ENCODE measurements at regions not wholly inside any gene's neighbourhood (a gene's known extent, or its start where the extent isn't known, plus 50 kb on each side); places are given as distances from the start of the nearest gene placed in this dataset.

- Histone ChIP-seq H2BK12ac (ENCODE audit: low read length in 2 of 2) (no peak overlapping the region), H4K8ac (ENCODE audit: low read length) (no peak overlapping the region), H4K91ac (ENCODE audit: low read length) (no peak overlapping the region), H2BK15ac (ENCODE audit: low read depth, poor library complexity, severe bottlenecking) (no peak overlapping the region), H3K4me1 (ENCODE audit: control insufficient read depth, insufficient read depth, low read depth, low read length) (no peaks in the 10 kb centered on the region), H3K18ac (ENCODE audit: low read depth in 1 of 2, low read length in 2 of 2) (no peak overlapping the region), H2AK5ac (ENCODE audit: low read length, severe bottlenecking) (no peak overlapping the region), H3K4ac (ENCODE audit: low read depth in 1 of 2, low read length in 2 of 2) (no peak overlapping the region), H2AFZ (ENCODE audit: low read depth, low read length) (no peak overlapping the region), H2BK120ac (ENCODE audit: low read depth, low read length) (no peak overlapping the region), H3K27me3 (ENCODE audit: control insufficient read depth in 1 of 2, insufficient read depth in 1 of 2, low read length in 2 of 2) (no peaks in the 10 kb centered on the region), H3K23ac (ENCODE audit: low read length in 2 of 2) (no peak overlapping the region), H3K14ac (ENCODE audit: low read length in 2 of 2) (no peak overlapping the region), H2BK5ac (ENCODE audit: low read depth, low read length, poor library complexity, severe bottlenecking) (no peak overlapping the region), H3K4me2 (ENCODE audit: low read length, poor library complexity, severe bottlenecking) (no peak overlapping the region), H3K9me3 (ENCODE audit: control insufficient read depth, low read length) (no peaks in the 10 kb centered on the region), H3K79me1 (replicated peaks; ENCODE audit: low read length, poor library complexity, severe bottlenecking) (no peaks in the 10 kb centered on the region), H3K27ac (ENCODE audit: low read length, poor library complexity, severe bottlenecking) (no peak overlapping the region), H3K9ac (ENCODE audit: low read length) (no peak overlapping the region), H3K4me3 (ENCODE audit: insufficient read depth in 1 of 2, low read depth in 1 of 2, low read length in 2 of 2) (no peak overlapping the region), H3K36me3 (ENCODE audit: control insufficient read depth in 1 of 2, insufficient read depth in 2 of 2, low read depth in 1 of 2, low read length in 2 of 2) (no peaks in the 10 kb centered on the region)
- 70% methylated on average over 13 of the region's 13 CpGs for WGBS
- no peak for DNase-seq
These were observed 259.3 kb upstream of the SHH start for GRCh38 chr7:156071612-156072011.

- 72% methylated on average over 4 of the region's 4 CpGs for WGBS
These were observed 257.6 kb upstream of the SHH start for GRCh38 chr7:156069891-156070290.

GRCh38 chr7:156067156-156067555 lies 254.9 kb upstream of the SHH start:
- DNase-seq = no peak
- Histone ChIP-seq H3K27ac (ENCODE audit: low read length, poor library complexity, severe bottlenecking) (no peak overlapping the region), H3K36me3 (ENCODE audit: control insufficient read depth in 1 of 2, insufficient read depth in 2 of 2, low read depth in 1 of 2, low read length in 2 of 2) (no peaks in the 10 kb centered on the region), H2BK12ac (ENCODE audit: low read length in 2 of 2) (no peak overlapping the region), H3K4ac (ENCODE audit: low read depth in 1 of 2, low read length in 2 of 2) (no peak overlapping the region), H3K27me3 (ENCODE audit: control insufficient read depth in 1 of 2, insufficient read depth in 1 of 2, low read length in 2 of 2) (no peaks in the 10 kb centered on the region), H2AFZ (ENCODE audit: low read depth, low read length) (no peak overlapping the region), H2BK5ac (ENCODE audit: low read depth, low read length, poor library complexity, severe bottlenecking) (no peak overlapping the region), H3K4me2 (ENCODE audit: low read length, poor library complexity, severe bottlenecking) (no peak overlapping the region), H2BK120ac (ENCODE audit: low read depth, low read length) (no peak overlapping the region), H3K9me3 (ENCODE audit: control insufficient read depth, low read length) (no peaks in the 10 kb centered on the region), H3K79me1 (replicated peaks; ENCODE audit: low read length, poor library complexity, severe bottlenecking) (no peaks in the 10 kb centered on the region), H4K91ac (ENCODE audit: low read length) (no peak overlapping the region), H2AK5ac (ENCODE audit: low read length, severe bottlenecking) (no peak overlapping the region), H3K14ac (ENCODE audit: low read length in 2 of 2) (no peak overlapping the region), H3K4me3 (ENCODE audit: insufficient read depth in 1 of 2, low read depth in 1 of 2, low read length in 2 of 2) (no peak overlapping the region), H3K23ac (ENCODE audit: low read length in 2 of 2) (no peak overlapping the region), H4K8ac (ENCODE audit: low read length) (no peak overlapping the region), H3K9ac (ENCODE audit: low read length) (no peak overlapping the region), H3K18ac (ENCODE audit: low read depth in 1 of 2, low read length in 2 of 2) (no peak overlapping the region), H3K4me1 (ENCODE audit: control insufficient read depth, insufficient read depth, low read depth, low read length) (peaks cover 5% of the 10 kb centered on the region), H2BK15ac (ENCODE audit: low read depth, poor library complexity, severe bottlenecking) (no peak overlapping the region)
- WGBS = 83% methylated on average over 10 of the region's 10 CpGs

More at GRCh38 chr7:156069891-156070290, 257.6 kb upstream of the SHH start:
- Histone ChIP-seq H3K4me2 (ENCODE audit: low read length, poor library complexity, severe bottlenecking) (no peak overlapping the region), H3K23ac (ENCODE audit: low read length in 2 of 2) (no peak overlapping the region), H2AK5ac (ENCODE audit: low read length, severe bottlenecking) (no peak overlapping the region), H2AFZ (ENCODE audit: low read depth, low read length) (no peak overlapping the region), H4K8ac (ENCODE audit: low read length) (no peak overlapping the region), H3K4me3 (ENCODE audit: insufficient read depth in 1 of 2, low read depth in 1 of 2, low read length in 2 of 2) (no peak overlapping the region), H3K27ac (ENCODE audit: low read length, poor library complexity, severe bottlenecking) (no peak overlapping the region), H3K4ac (ENCODE audit: low read depth in 1 of 2, low read length in 2 of 2) (no peak overlapping the region), H4K91ac (ENCODE audit: low read length) (no peak overlapping the region), H3K14ac (ENCODE audit: low read length in 2 of 2) (no peak overlapping the region), H2BK5ac (ENCODE audit: low read depth, low read length, poor library complexity, severe bottlenecking) (no peak overlapping the region), H3K18ac (ENCODE audit: low read depth in 1 of 2, low read length in 2 of 2) (no peak overlapping the region), H3K9ac (ENCODE audit: low read length) (no peak overlapping the region), H3K27me3 (ENCODE audit: control insufficient read depth in 1 of 2, insufficient read depth in 1 of 2, low read length in 2 of 2) (no peaks in the 10 kb centered on the region), H2BK15ac (ENCODE audit: low read depth, poor library complexity, severe bottlenecking) (no peak overlapping the region), H2BK120ac (ENCODE audit: low read depth, low read length) (no peak overlapping the region), H3K79me1 (replicated peaks; ENCODE audit: low read length, poor library complexity, severe bottlenecking) (no peaks in the 10 kb centered on the region), H2BK12ac (ENCODE audit: low read length in 2 of 2) (no peak overlapping the region), H3K9me3 (ENCODE audit: control insufficient read depth, low read length) (no peaks in the 10 kb centered on the region), H3K36me3 (ENCODE audit: control insufficient read depth in 1 of 2, insufficient read depth in 2 of 2, low read depth in 1 of 2, low read length in 2 of 2) (no peaks in the 10 kb centered on the region), H3K4me1 (ENCODE audit: control insufficient read depth, insufficient read depth, low read depth, low read length) (peaks cover 2% of the 10 kb centered on the region)
- DNase-seq = no peak

- 79% methylated on average over 2 of the region's 3 CpGs for WGBS
These were observed 253.1 kb upstream of the SHH start for GRCh38 chr7:156065400-156065799.

More at GRCh38 chr7:156065400-156065799, 253.1 kb upstream of the SHH start:
- Histone ChIP-seq H2AK5ac (ENCODE audit: low read length, severe bottlenecking) (no peak overlapping the region), H3K27me3 (ENCODE audit: control insufficient read depth in 1 of 2, insufficient read depth in 1 of 2, low read length in 2 of 2) (no peaks in the 10 kb centered on the region), H2BK5ac (ENCODE audit: low read depth, low read length, poor library complexity, severe bottlenecking) (no peak overlapping the region), H2AFZ (ENCODE audit: low read depth, low read length) (no peak overlapping the region), H3K27ac (ENCODE audit: low read length, poor library complexity, severe bottlenecking) (no peak overlapping the region), H3K4me3 (ENCODE audit: insufficient read depth in 1 of 2, low read depth in 1 of 2, low read length in 2 of 2) (no peak overlapping the region), H3K14ac (ENCODE audit: low read length in 2 of 2) (no peak overlapping the region), H3K4ac (ENCODE audit: low read depth in 1 of 2, low read length in 2 of 2) (no peak overlapping the region), H3K23ac (ENCODE audit: low read length in 2 of 2) (no peak overlapping the region), H3K18ac (ENCODE audit: low read depth in 1 of 2, low read length in 2 of 2) (no peak overlapping the region), H3K4me2 (ENCODE audit: low read length, poor library complexity, severe bottlenecking) (no peak overlapping the region), H2BK120ac (ENCODE audit: low read depth, low read length) (no peak overlapping the region), H2BK15ac (ENCODE audit: low read depth, poor library complexity, severe bottlenecking) (no peak overlapping the region), H3K9me3 (ENCODE audit: control insufficient read depth, low read length) (no peaks in the 10 kb centered on the region), H3K4me1 (ENCODE audit: control insufficient read depth, insufficient read depth, low read depth, low read length) (peaks cover 5% of the 10 kb centered on the region), H3K36me3 (ENCODE audit: control insufficient read depth in 1 of 2, insufficient read depth in 2 of 2, low read depth in 1 of 2, low read length in 2 of 2) (no peaks in the 10 kb centered on the region), H4K8ac (ENCODE audit: low read length) (no peak overlapping the region), H3K79me1 (replicated peaks; ENCODE audit: low read length, poor library complexity, severe bottlenecking) (no peaks in the 10 kb centered on the region), H2BK12ac (ENCODE audit: low read length in 2 of 2) (no peak overlapping the region), H3K9ac (ENCODE audit: low read length) (no peak overlapping the region), H4K91ac (ENCODE audit: low read length) (no peak overlapping the region)
- DNase-seq = no peak

Measured in mesenchymal stem cell (in vitro differentiated cells and primary cell).